ENCODE measurements at regions not wholly inside any gene's neighbourhood (a gene's known extent, or its start where the extent isn't known, plus 50 kb on each side); places are given as distances from the start of the nearest gene placed in this dataset.

GRCh38 chr17:77054936-77055335, 85.8 kb upstream of the SEC14L1 start:
- Histone ChIP-seq H3K4me1 (ENCODE audit: control insufficient read depth, insufficient read depth, low read length) (no peaks in the 10 kb centered on the region), H2AFZ (replicated peaks; ENCODE audit: low read length, poor library complexity) (no peak overlapping the region), H4K5ac (ENCODE audit: low read depth, low read length) (no peak overlapping the region), H4K91ac (ENCODE audit: insufficient read depth, low read depth, low read length) (no peak overlapping the region), H3K79me1 (ENCODE audit: low read depth in 1 of 2, low read length in 2 of 2) (no peaks in the 10 kb centered on the region), H2AK5ac (ENCODE audit: low read depth, low read length) (no peak overlapping the region), H3K27ac (ENCODE audit: insufficient read depth, low read length) (no peak overlapping the region), H2BK120ac (ENCODE audit: low read depth, low read length) (no peak overlapping the region), H3K56ac (ENCODE audit: extremely low read depth, insufficient read depth, low read length) (no peak overlapping the region), H3K23ac (ENCODE audit: low read depth, low read length) (no peak overlapping the region), H3K4me3 (ENCODE audit: insufficient read depth, low read depth, low read length) (no peak overlapping the region), H3K14ac (replicated peaks; ENCODE audit: low read depth, low read length) (no peak overlapping the region), H2BK5ac (ENCODE audit: low read depth, low read length, poor library complexity, severe bottlenecking) (no peak overlapping the region), H3K9ac (ENCODE audit: low read depth, low read length) (no peak overlapping the region), H3K4ac (ENCODE audit: low read depth, low read length) (no peak overlapping the region), H3K9me1 (ENCODE audit: insufficient read depth, low read length) (no peaks in the 10 kb centered on the region), H3K18ac (ENCODE audit: low read depth, low read length) (no peak overlapping the region), H2AK9ac (replicated peaks; ENCODE audit: low read depth, low read length, poor library complexity) (no peak overlapping the region), H4K8ac (ENCODE audit: low read depth in 2 of 2, low read length in 2 of 2) (no peak overlapping the region), H2BK15ac (ENCODE audit: low read depth, low read length) (no peak overlapping the region), H3K27me3 (ENCODE audit: control insufficient read depth, insufficient read depth, low read length) (peaks cover 54% of the 10 kb centered on the region), H3K36me3 (ENCODE audit: control insufficient read depth, insufficient read depth, low read length) (no peaks in the 10 kb centered on the region), H3K4me2 (ENCODE audit: low read depth, low read length) (no peak overlapping the region), H4K20me1 (ENCODE audit: insufficient read depth, low read length) (no peaks in the 10 kb centered on the region), H2BK20ac (ENCODE audit: low read depth, low read length) (no peak overlapping the region), H3K9me3 (ENCODE audit: control insufficient read depth, insufficient read depth, low read length) (no peaks in the 10 kb centered on the region)
- in situ Hi-C loops (cut with MboI; ENCODE audit: low sequenced_read_pairs), result no loop called here
- ATAC-seq (ENCODE audit: low read depth), result peak; percentile 21; the same call in 1 of the 2 replicates
- no peak for TF ChIP-seq RAD21 (IDR thresholded peaks at IDR 0.05; ENCODE audit: low read length)
- no peak for TF ChIP-seq BHLHE40 (IDR thresholded peaks at IDR 0.05; ENCODE audit: low read depth, low read length)
- TF ChIP-seq CTCF (conservative IDR thresholded peaks at IDR 0.05; ENCODE audit: low read depth, low read length), result no peak
- no peak for TF ChIP-seq POLR2A (IDR thresholded peaks at IDR 0.05; ENCODE audit: low read depth, low read length)
- no TSS peak for BruUV-seq (replicated peaks)
- ChIA-PET CTCF (no interaction called here), POLR2A (ENCODE audit: unreplicated experiment) (no interaction called here)
- WGBS, 2 experiments (ENCODE audit: extremely low coverage in 2 of 2, insufficient read length in 1 of 2), result 51% methylated on average over 3 of the region's 10 CpGs; no CpG with 5 or more reads in 1 of the 2 experiments
- no peak for DNase-seq
- dilution Hi-C loops (cut with HindIII; ENCODE audit: low sequenced_read_pairs, unreplicated experiment), result no loop called here
- intact Hi-C loops (cut with micrococcal nuclease), result loop anchor here (5.0 kb wide), 2 partner anchors 43 to 318 kb away; partner anchors contain the start of genes MFSD11 and SRSF2

All from IMR-90 (cell line).